Heart left ventricle (tissue), 16 donors: ENCODE measurements at regions not wholly inside any gene's neighbourhood (a gene's known extent, or its start where the extent isn't known, plus 50 kb on each side); places are given as distances from the start of the nearest gene placed in this dataset.

Source experiments
- ATAC-seq, 4 donors: fragments of 200-7000 bp; cut with Tn5 transposase; one replicate each; pipeline ENCODE4 v1.9.1; 2020 to 2022; ENCODE audit warnings: moderate library complexity in 4 of 4, mild to moderate bottlenecking in 3 of 4, moderate number of reproducible peaks in 1 of 4
- DNase-seq, 5 donors: peaks; one replicate each; pipeline ENCODE4 v3.0.0-alpha.2; 2020
- H3K27ac ChIP-seq, 12 donors: fragments of 200-600 bp; sonication (generic) in 4 of 12; one replicate each; pipeline versions ENCODE4 v1.5.0 to v1.8.0; 2016 to 2022; ENCODE audit warnings: mild to moderate bottlenecking in 2 of 12
- H3K27me3 ChIP-seq, 9 donors: fragments of 200-600 bp; sonication (generic) in 2 of 9; one replicate each; pipeline versions ENCODE4 v1.5.1 to v1.8.0; 2016 to 2022; ENCODE audit warnings: mild to moderate bottlenecking in 3 of 9
- H3K36me3 ChIP-seq, 9 donors: fragments of 200-600 bp; sonication (generic) in 2 of 9; one replicate each; pipeline versions ENCODE4 v1.5.0 to v1.8.0; 2018 to 2022; ENCODE audit warnings: mild to moderate bottlenecking in 2 of 9
- H3K4me1 ChIP-seq, 12 donors: fragments of 200-600 bp; sonication (generic) in 4 of 12; one replicate each; pipeline versions ENCODE4 v1.5.0 to v1.8.0; 2016 to 2022; ENCODE audit warnings: mild to moderate bottlenecking in 3 of 12
- H3K4me3 ChIP-seq, 12 donors: fragments of 200-600 bp; sonication (generic) in 4 of 12; one replicate each; pipeline versions ENCODE4 v1.5.0 to v1.8.0; 2017 to 2022; ENCODE audit warnings: mild to moderate bottlenecking in 9 of 12, moderate library complexity in 4 of 12
- H3K9me3 ChIP-seq, 12 donors: fragments of 200-600 bp; sonication (generic) in 4 of 12; one replicate each; pipeline versions ENCODE4 v1.5.0 to v1.8.0; 2016 to 2022; ENCODE audit warnings: mild to moderate bottlenecking in 1 of 12
- CTCF ChIP-seq, 12 donors: fragments of 200-600 bp; sonication (generic) in 4 of 12; IDR thresholded peaks; one replicate each; pipeline versions ENCODE4 v1.5.0 to v1.8.0; 2018 to 2022; ENCODE audit warnings: antibody characterized with exemption in 12 of 12, mild to moderate bottlenecking in 5 of 12
- POLR2A ChIP-seq, 2 donors: fragments of 450-650 bp; IDR thresholded peaks; one replicate each; pipeline ENCODE4 v1.6.1; 2017; ENCODE audit warnings: antibody characterized with exemption in 2 of 2, mild to moderate bottlenecking in 2 of 2, moderate library complexity in 2 of 2
- WGBS, 4 donors: extraction: QIAGEN DNeasy Blood & Tissue Kit in 2 of 4; methylation state at CpG; one replicate each; pipeline versions ENCODE4 v1.1.5 to v1.1.7; 2013 to 2018; 5-methylcytosine and 5-hydroxymethylcytosine counted together
- intact Hi-C, 10 donors: fragments of 100-400 bp; cut with DNase I; formaldehyde crosslinking; loops; one replicate each; pipeline versions ENCODE4 v1.11.1 to v1.14.2; 2022
- donor health status: ischemic (EF 13 %, LVEDD 7.1; RV severe dilation, severe dysfunction).
- donor health status: healthy with polysubstance abuse.
- donor health status: DM: no; HTN: yes; CAD: no.
- donor health status: DM: no; HTN: no; CAD: no.
- donor health status: ischemic (EF 25% LVEDD 6.9; RV normal size, moderate dysfunction).
- donor health status: ischemic (EF 25% LVEDD 5.7; RV mildly dilated, moderate dysfunction).
- donor health status: healthy.
- donor health status: DM: yes; HTN: yes; CAD: no.
- donor health status: ischemic (EF 35%, LVEDD 5.7; RV mildly dilated, moderate dysfunction).
- donor health status: nonischemic (EF 11% LVEDD 7.7; RV severe dilation, severe dysfunction).
- donor health status: DM: yes; HTN: yes; CAD: no.
- donor health status: PGD.
- donor health status: ischemic (EF 29% LVEDD 5.4; RV normal size, mild dysfunction).
- donor health status: nonischemic (EF 23%, LVEDD 6.1; RV moderate dilation, normal function).

DNA sequence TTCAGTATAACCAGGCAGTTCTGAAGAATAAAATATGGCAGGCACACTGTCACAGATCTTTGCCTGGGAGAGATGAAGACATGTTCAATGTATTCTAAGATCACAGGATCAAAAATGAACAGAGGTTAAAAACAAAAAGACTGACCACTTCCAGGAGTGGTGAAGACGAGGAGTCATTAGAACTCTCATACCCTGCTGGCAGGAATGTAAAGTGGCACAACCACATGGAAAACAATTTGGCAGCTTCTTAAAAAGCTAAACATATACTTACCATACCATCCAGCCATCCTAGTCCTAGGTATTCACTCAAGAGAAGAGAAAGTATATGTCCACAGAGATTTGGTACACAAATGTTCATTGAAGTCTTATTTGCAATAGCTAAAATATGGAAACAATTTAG, 406.3 kb downstream of the NPIPA8 start:
- no peaks in the 10 kb centered on the region for H3K27me3 ChIP-seq
- no peaks in the 10 kb centered on the region for H3K36me3 ChIP-seq
- 29 to 70% (median 56%) methylated on average over 1 of the region's 1 CpG for WGBS, 4 donors
- H3K9me3 ChIP-seq: peaks cover 0 to 3% (median 0%) of the 10 kb centered on the region in 12 donors
- intact Hi-C loops: loop anchor here in 1 of 10 donors (10.0 kb wide), 1 partner anchor 65 kb away; no protein-coding TSS in a partner anchor
- TF ChIP-seq POLR2A (IDR thresholded peaks at IDR 0.05): no peak
- TF ChIP-seq CTCF (IDR thresholded peaks at IDR 0.05): no peak
- no peak overlapping the region for H3K4me3 ChIP-seq
- H3K27ac ChIP-seq: no peak overlapping the region
- DNase-seq (no peak), ATAC-seq (no peak)
- no peaks in the 10 kb centered on the region for H3K4me1 ChIP-seq

GRCh38 chr16:17926866-17927399, 409.6 kb downstream of the NPIPA8 start:
- intact Hi-C loops: no loop called here
- DNase-seq: no peak
- Histone ChIP-seq H3K27ac (no peak overlapping the region), H3K4me1 (no peaks in the 10 kb centered on the region), H3K27me3 (no peaks in the 10 kb centered on the region), H3K36me3 (no peaks in the 10 kb centered on the region), H3K4me3 (no peak overlapping the region), H3K9me3 (peaks cover 0 to 20% (median 4%) of the 10 kb centered on the region in 12 donors)
- TF ChIP-seq POLR2A (IDR thresholded peaks at IDR 0.05) (no peak), CTCF (IDR thresholded peaks at IDR 0.05) (no peak)
- ATAC-seq: no peak
- WGBS, 4 donors: 44 to 55% (median 50%) methylated on average over 4 of the region's 4 CpGs

- H3K4me1 ChIP-seq: no peaks in the 10 kb centered on the region
- TF ChIP-seq POLR2A (IDR thresholded peaks at IDR 0.05) (no peak), CTCF (IDR thresholded peaks at IDR 0.05) (no peak)
- peaks cover 0 to 23% (median 4%) of the 10 kb centered on the region in 12 donors for H3K9me3 ChIP-seq
- H3K36me3 ChIP-seq: no peaks in the 10 kb centered on the region
- intact Hi-C loops: no loop called here
- no peaks in the 10 kb centered on the region for H3K27me3 ChIP-seq
- no peak overlapping the region for H3K4me3 ChIP-seq
- ATAC-seq (no peak), DNase-seq (no peak)
- 75 to 83% (median 79%) methylated on average over 5 of the region's 5 CpGs for WGBS, 4 donors
- H3K27ac ChIP-seq: no peak overlapping the region
Observed at GRCh38 chr16:17926461-17926860, 410.1 kb downstream of the NPIPA8 start.

- DNase-seq: no peak
- WGBS, 4 donors: 87 to 89% (median 89%) methylated on average over 6 of the region's 6 CpGs
- H3K27me3 ChIP-seq: no peaks in the 10 kb centered on the region
- intact Hi-C loops: no loop called here
- H3K4me1 ChIP-seq: no peaks in the 10 kb centered on the region
- no peaks in the 10 kb centered on the region for H3K36me3 ChIP-seq
- no peak overlapping the region for H3K4me3 ChIP-seq
- H3K27ac ChIP-seq: no peak overlapping the region
- H3K9me3 ChIP-seq: peaks cover 0 to 27% (median 4%) of the 10 kb centered on the region in 12 donors
- no peak for TF ChIP-seq POLR2A (IDR thresholded peaks at IDR 0.05)
- no peak for TF ChIP-seq CTCF (IDR thresholded peaks at IDR 0.05)
- no peak for ATAC-seq
Observed at GRCh38 chr16:17925761-17926160, 410.8 kb downstream of the NPIPA8 start.
